WTC11 (cell line): ENCODE measurements at regions not wholly inside any gene's neighbourhood (a gene's known extent, or its start where the extent isn't known, plus 50 kb on each side); places are given as distances from the start of the nearest gene placed in this dataset.

ENCODE experiments used
- ATF2 ChIP-seq: sonication (generic); formaldehyde crosslinking; IDR thresholded peaks from 2 replicates; pipeline ENCODE4 v1.8.1; 2022; ENCODE audit warnings: low read depth, missing genetic modification reagents, borderline replicate concordance
- CBFB ChIP-seq: sonication (generic); formaldehyde crosslinking; IDR thresholded peaks from 2 replicates; pipeline ENCODE4 v1.8.1; 2022; ENCODE audit warnings: mild to moderate bottlenecking, low read depth, missing genetic modification reagents
- CTCF ChIP-seq: fragments of 200-600 bp; IDR thresholded peaks from 2 replicates; pipeline ENCODE4 v1.8.0; 2022; ENCODE audit warnings: antibody characterized with exemption
- FOXJ3 ChIP-seq: sonication (generic); formaldehyde crosslinking; IDR thresholded peaks from 2 replicates; pipeline ENCODE4 v1.9.0; 2021; ENCODE audit warnings: missing genetic modification reagents, mild to moderate bottlenecking, borderline replicate concordance
- IRF2 ChIP-seq: sonication (generic); formaldehyde crosslinking; IDR thresholded peaks from 2 replicates; pipeline ENCODE4 v1.8.0; 2022; ENCODE audit warnings: low read depth, missing genetic modification reagents, borderline replicate concordance
- MXD4 ChIP-seq: fragments of 250-450 bp; sonication (Bioruptor Pico); IDR thresholded peaks from 2 replicates; pipeline ENCODE4 v1.8.0; 2021; ENCODE audit warnings: mild to moderate bottlenecking, moderate library complexity, borderline replicate concordance
- SMAD3 ChIP-seq: sonication (generic); formaldehyde crosslinking; IDR thresholded peaks from 2 replicates; pipeline ENCODE4 v1.8.0; 2022; ENCODE audit warnings: missing genetic modification reagents, mild to moderate bottlenecking, borderline replicate concordance
- TP53 ChIP-seq: sonication (generic); formaldehyde crosslinking; IDR thresholded peaks from 2 replicates; pipeline ENCODE4 v1.8.1; 2023; ENCODE audit warnings: mild to moderate bottlenecking, missing genetic modification reagents
- ZBTB21 ChIP-seq: sonication (generic); formaldehyde crosslinking; IDR thresholded peaks from 2 replicates; pipeline ENCODE4 v1.8.1; 2023; ENCODE audit warnings: mild to moderate bottlenecking, missing genetic modification reagents, borderline replicate concordance

GRCh38 chr9:96087669-96088299, 212.3 kb downstream of the ERCC6L2 start:
- TF ChIP-seq CTCF (no peak), CBFB (CRISPR knock-in tag) (no peak), IRF2 (CRISPR knock-in tag) (no peak), TP53 (CRISPR knock-in tag) (no peak), ATF2 (CRISPR knock-in tag) (no peak), SMAD3 (CRISPR knock-in tag) (no peak), FOXJ3 (CRISPR knock-in tag) (no peak), MXD4 (no peak), ZBTB21 (CRISPR knock-in tag) (no peak)
